ENCODE measurements at regions not wholly inside any gene's neighbourhood (a gene's known extent, or its start where the extent isn't known, plus 50 kb on each side); places are given as distances from the start of the nearest gene placed in this dataset.

GRCh38 chr10:130234171-130234965 lies 98.2 kb downstream of the GLRX3 start:
- TF ChIP-seq GATA2 (IDR thresholded peaks at IDR 0.05; ENCODE audit: low read depth, low read length): no peak
- TF ChIP-seq GATA3 (IDR thresholded peaks at IDR 0.05; ENCODE audit: low read depth, low read length): no peak

Data from SH-SY5Y (cell line).